Endothelial cell of umbilical vein (primary cell): ENCODE measurements at regions not wholly inside any gene's neighbourhood (a gene's known extent, or its start where the extent isn't known, plus 50 kb on each side); places are given as distances from the start of the nearest gene placed in this dataset.
"Not testable (repeated sequence)": the region's sequence is repeated elsewhere in the genome, so short reads cannot be mapped to it uniquely, and the experiment has no call there.

Experiments used
- BruUV-seq: library from RNA; stranded (reverse); fragments of 400-500 nt; replicated peaks from 2 replicates; lab custom pipeline; 2021; lab: Mats Ljungman, UMichigan
- CTCF ChIA-PET: fragments of 300-600, 350-600 bp; sonication (Branson Sonifier 250); formaldehyde crosslinking; loops from one replicate; lab custom pipeline; 2021; ENCODE audit warnings: antibody characterized with exemption, inconsistent platforms; lab: Charles Lee
- POLR2A ChIA-PET: fragments of 300-600, 350-600 bp; sonication (Branson Sonifier 250); formaldehyde crosslinking; loops from one replicate; lab custom pipeline; 2021; ENCODE audit warnings: antibody characterized with exemption, inconsistent platforms; lab: Charles Lee
- DNase-seq: peaks from one replicate; pipeline ENCODE4 v3.0.0-alpha.2; 2011; ENCODE audit warnings: low read depth, low spot score
- FAIRE-seq: peaks from 2 replicates; lab custom pipeline; 2011; peaks lifted over from hg19 to GRCh38; lab: Jason Lieb, UNC
- H2AFZ ChIP-seq: 2 replicates; pipeline ENCODE4 v1.6.0; 2012; ENCODE audit warnings: low read depth, low read length, control low read depth, inconsistent platforms
- H3K27ac ChIP-seq: 2 replicates; pipeline ENCODE4 v1.5.1; 2011; ENCODE audit warnings: low read depth, mild to moderate bottlenecking, control low read depth, low read length, moderate library complexity; ENCODE audit not compliant: insufficient read depth
- H3K27me3 ChIP-seq, 2 experiments: 2 replicates each; pipeline versions ENCODE4 v1.6.0 to v1.6.1; 2011; ENCODE audit warnings: low read length in 2 of 2, mixed read lengths in 1 of 2; ENCODE audit not compliant: control insufficient read depth in 2 of 2, insufficient read depth in 2 of 2
- H3K36me3 ChIP-seq, 2 experiments: 2 replicates in 1 of 2; 3 replicates in 1 of 2; pipeline ENCODE4 v1.5.1; 2011; ENCODE audit warnings: low read length in 2 of 2, mild to moderate bottlenecking in 1 of 2, moderate library complexity in 1 of 2; ENCODE audit not compliant: control insufficient read depth in 2 of 2, insufficient read depth in 2 of 2; ENCODE audit errors: extremely low read depth in 1 of 2
- H3K4me1 ChIP-seq: 3 replicates; pipeline ENCODE4 v1.5.1; 2011; ENCODE audit warnings: mild to moderate bottlenecking, low read length; ENCODE audit not compliant: control insufficient read depth, insufficient read depth; ENCODE audit errors: extremely low read depth
- H3K4me2 ChIP-seq: 2 replicates; pipeline ENCODE4 v1.6.1; 2011; ENCODE audit warnings: low read length, control low read depth, mixed read lengths; ENCODE audit not compliant: insufficient read depth
- H3K4me3 ChIP-seq, 3 experiments: fragments of 200-600 bp in 1 of 3; sonication (generic), shearing (Covaris generic) in 1 of 3; replicated peaks in 1 of 3; 2 replicates each; pipeline ENCODE4 v1.5.1; 2011 to 2016; ENCODE audit warnings: control low read depth in 3 of 3, low read length in 3 of 3, mild to moderate bottlenecking in 2 of 3, inconsistent platforms in 1 of 3, low read depth in 1 of 3, moderate library complexity in 1 of 3; ENCODE audit not compliant: insufficient read depth in 1 of 3
- H3K79me2 ChIP-seq: 2 replicates; pipeline ENCODE4 v1.6.0; 2012; ENCODE audit warnings: low read length, inconsistent platforms; ENCODE audit not compliant: control insufficient read depth, insufficient read depth
- H3K9ac ChIP-seq: replicated peaks from 2 replicates; pipeline ENCODE3; 2011; ENCODE audit warnings: low read length, control low read depth; ENCODE audit not compliant: insufficient read depth; ENCODE audit errors: extremely low read depth
- H3K9me1 ChIP-seq: replicated peaks from 3 replicates; pipeline ENCODE4 v1.6.0; 2011; ENCODE audit warnings: mild to moderate bottlenecking, low read length; ENCODE audit not compliant: control insufficient read depth, insufficient read depth; ENCODE audit errors: extremely low read depth
- H3K9me3 ChIP-seq: replicated peaks from 2 replicates; pipeline ENCODE4 v1.5.1; 2012; ENCODE audit warnings: low read length, inconsistent platforms; ENCODE audit not compliant: control insufficient read depth, insufficient read depth
- H4K20me1 ChIP-seq: replicated peaks from 2 replicates; pipeline ENCODE3; 2011; ENCODE audit warnings: mild to moderate bottlenecking, low read length; ENCODE audit not compliant: control insufficient read depth, insufficient read depth; ENCODE audit errors: extremely low read depth
- POLR2AphosphoS5 ChIP-seq: IDR thresholded peaks from 2 replicates; pipeline ENCODE4 v1.6.1; 2012; ENCODE audit warnings: low read depth, mild to moderate bottlenecking, control low read depth, low read length, moderate library complexity; ENCODE audit not compliant: insufficient read depth
- dilution Hi-C: fragments of 300-500 bp; cut with MboI; formaldehyde crosslinking; loops from one replicate; pipeline ENCODE4 v1.15.0; 2019; ENCODE audit warnings: low sequenced_read_pairs; ENCODE audit not compliant: extremely low pct_ligation_motif_present
- intact Hi-C: fragments of 100-400 bp; cut with micrococcal nuclease; formaldehyde crosslinking; loops from one replicate; pipeline ENCODE4 v1.10.0; 2022
- TF ChIP-seq, protein P1 (sequence below): IDR thresholded peaks from 2 replicates; pipeline ENCODE4 v1.6.1; 2011; ENCODE audit not compliant: insufficient read depth, insufficient read length

DNA sequence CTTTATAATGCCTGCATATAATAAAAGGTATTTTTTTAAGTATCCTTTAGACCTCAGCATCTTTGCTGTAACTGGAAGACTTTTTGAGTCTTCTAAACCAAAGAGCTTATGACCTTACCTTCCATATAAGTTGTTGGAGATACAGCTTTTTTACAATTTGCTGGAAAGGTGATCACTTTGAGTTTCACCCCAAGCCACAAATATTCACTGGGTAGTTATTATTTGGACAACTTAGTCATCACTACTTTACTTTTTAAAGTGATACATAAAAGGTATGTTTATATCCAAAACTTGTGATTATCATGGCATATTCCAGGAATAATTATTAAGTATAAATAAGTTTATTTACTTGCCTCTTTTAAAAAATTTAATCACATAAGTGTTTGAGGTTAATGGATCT, 246.7 kb upstream of the NRIP1 start:
- BruUV-seq: no TSS peak
- TF ChIP-seq, protein P1, sequence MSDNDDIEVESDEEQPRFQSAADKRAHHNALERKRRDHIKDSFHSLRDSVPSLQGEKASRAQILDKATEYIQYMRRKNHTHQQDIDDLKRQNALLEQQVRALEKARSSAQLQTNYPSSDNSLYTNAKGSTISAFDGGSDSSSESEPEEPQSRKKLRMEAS: no peak
- no peak for TF ChIP-seq POLR2AphosphoS5

DNA sequence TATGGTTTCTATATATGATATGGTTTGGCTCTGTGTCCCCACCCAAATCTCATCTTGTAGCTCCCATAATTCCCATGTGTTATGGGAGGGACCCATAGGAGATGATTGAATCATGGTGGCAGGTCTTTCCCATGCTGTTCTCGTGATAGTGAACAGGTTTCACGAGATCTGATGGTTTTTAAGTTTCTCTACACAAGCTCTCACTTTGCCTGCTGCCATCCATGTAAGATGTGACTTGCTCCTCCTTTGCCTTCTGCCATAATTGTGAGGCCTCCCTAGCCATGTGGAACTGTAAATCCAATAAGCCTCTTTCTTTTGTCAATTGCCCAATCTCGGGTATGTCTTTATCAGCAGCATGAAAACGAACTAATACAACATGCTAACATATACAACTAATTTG, 252.2 kb upstream of the NRIP1 start:
- H3K27me3 ChIP-seq, H3K9ac ChIP-seq, H3K27ac ChIP-seq, H3K9me3 ChIP-seq, FAIRE-seq, H3K9me1 ChIP-seq, POLR2A ChIA-PET, H3K4me3 ChIP-seq, H4K20me1 ChIP-seq, DNase-seq, BruUV-seq, H3K79me2 ChIP-seq, H3K36me3 ChIP-seq, dilution Hi-C loops, intact Hi-C loops, CTCF ChIA-PET, H3K4me1 ChIP-seq, H2AFZ ChIP-seq, H3K4me2 ChIP-seq: not testable (repeated sequence)

More for the DNA sequence above, 246.7 kb upstream of the NRIP1 start:
- intact Hi-C loops (no loop called here), dilution Hi-C loops (no loop called here)
- Histone ChIP-seq H3K4me3 (no peak overlapping the region), H3K9me1 (no peaks in the 10 kb centered on the region), H3K27ac (no peak overlapping the region), H3K9ac (no peak overlapping the region), H3K36me3 (no peaks in the 10 kb centered on the region), H2AFZ (no peak overlapping the region), H3K27me3 (no peaks in the 10 kb centered on the region), H3K9me3 (no peaks in the 10 kb centered on the region), H3K4me2 (no peak overlapping the region), H3K79me2 (no peaks in the 10 kb centered on the region), H4K20me1 (no peaks in the 10 kb centered on the region), H3K4me1 (no peaks in the 10 kb centered on the region)
- ChIA-PET POLR2A (no interaction called here), CTCF (interaction anchor here (2.2 kb wide), 1 partner anchor 17 kb away, joined by 5 read pairs; no protein-coding TSS in a partner anchor)
- FAIRE-seq (no peak), DNase-seq (no peak)
